HEK293T (cell line): ENCODE measurements at regions not wholly inside any gene's neighbourhood (a gene's known extent, or its start where the extent isn't known, plus 50 kb on each side); places are given as distances from the start of the nearest gene placed in this dataset.
"Not testable (repeated sequence)": the region's sequence is repeated elsewhere in the genome, so short reads cannot be mapped to it uniquely, and the experiment has no call there.

ENCODE experiments used
- CTCF ChIA-PET: fragments of 350-600 bp; formaldehyde crosslinking; extraction: SDS; loops from one replicate; lab custom pipeline; 2021; ENCODE audit warnings: antibody characterized with exemption, inconsistent platforms; lab: Yijun Ruan, JAX
- POLR2A ChIA-PET: fragments of 350-600 bp; formaldehyde crosslinking; extraction: SDS; loops from one replicate; lab custom pipeline; 2020; ENCODE audit warnings: antibody characterized with exemption, inconsistent platforms; lab: Yijun Ruan, JAX
- DNase-seq: peaks from one replicate; pipeline ENCODE4 v3.0.0; 2012; ENCODE audit warnings: mixed read lengths; ENCODE audit errors: extremely low spot score
- ARNT ChIP-seq: fragments of 450-650 bp; IDR thresholded peaks from 2 replicates; pipeline ENCODE4 v1.6.1; 2017; ENCODE audit warnings: mild to moderate bottlenecking
- BHLHE40 ChIP-seq: fragments of 450-650 bp; IDR thresholded peaks from 2 replicates; pipeline ENCODE4 v1.6.1; 2016; ENCODE audit warnings: mild to moderate bottlenecking, moderate library complexity, borderline replicate concordance
- CTBP1 ChIP-seq: fragments of 450-650 bp; IDR thresholded peaks from 2 replicates; pipeline ENCODE4 v1.6.1; 2016; ENCODE audit warnings: borderline replicate concordance
- ELF4 ChIP-seq: fragments of 450-650 bp; IDR thresholded peaks from 2 replicates; pipeline ENCODE4 v1.6.1; 2017; ENCODE audit warnings: antibody characterized with exemption
- FOXA1 ChIP-seq: fragments of 450-650 bp; IDR thresholded peaks from 2 replicates; pipeline ENCODE4 v1.6.1; 2016; ENCODE audit warnings: mild to moderate bottlenecking
- FOXK2 ChIP-seq: fragments of 450-650 bp; IDR thresholded peaks from 2 replicates; pipeline ENCODE4 v1.6.1; 2016; ENCODE audit warnings: mild to moderate bottlenecking
- FOXM1 ChIP-seq: fragments of 450-650 bp; IDR thresholded peaks from 2 replicates; pipeline ENCODE4 v1.6.1; 2017; ENCODE audit warnings: mild to moderate bottlenecking, borderline replicate concordance
- HDGF ChIP-seq: fragments of 450-650 bp; IDR thresholded peaks from 2 replicates; pipeline ENCODE4 v1.6.1; 2017; ENCODE audit warnings: antibody characterized with exemption, borderline replicate concordance
- L3MBTL2 ChIP-seq: fragments of 450-650 bp; conservative IDR thresholded peaks from 2 replicates; pipeline ENCODE4 v1.6.1; 2016; ENCODE audit warnings: mild to moderate bottlenecking
- LEF1 ChIP-seq: fragments of 450-650 bp; IDR thresholded peaks from 2 replicates; pipeline ENCODE4 v1.6.1; 2017; ENCODE audit warnings: mild to moderate bottlenecking, borderline replicate concordance
- NFRKB ChIP-seq: fragments of 450-650 bp; IDR thresholded peaks from 2 replicates; pipeline ENCODE4 v1.6.1; 2016; ENCODE audit warnings: mild to moderate bottlenecking, moderate library complexity
- PKNOX1 ChIP-seq: fragments of 450-650 bp; IDR thresholded peaks from 2 replicates; pipeline ENCODE4 v1.6.1; 2016
- SP1 ChIP-seq: fragments of 450-650 bp; IDR thresholded peaks from 2 replicates; pipeline ENCODE4 v1.6.1; 2017
- SUZ12 ChIP-seq: fragments of 450-650 bp; IDR thresholded peaks from 2 replicates; pipeline ENCODE4 v1.6.1; 2016; ENCODE audit warnings: mild to moderate bottlenecking
- TARDBP ChIP-seq: fragments of 450-650 bp; IDR thresholded peaks from 2 replicates; pipeline ENCODE4 v1.6.1; 2016
- ZNF384 ChIP-seq: fragments of 450-650 bp; IDR thresholded peaks from 2 replicates; pipeline ENCODE4 v1.6.1; 2016

- ChIA-PET POLR2A (no interaction called here), CTCF (no interaction called here)
- DNase-seq = no peak
- no peak for TF ChIP-seq ZNF384
- TF ChIP-seq ARNT = no peak
- no peak for TF ChIP-seq PKNOX1
- no peak for TF ChIP-seq L3MBTL2
- no peak for TF ChIP-seq NFRKB
- TF ChIP-seq BHLHE40 = no peak
- TF ChIP-seq SP1 = no peak
- TF ChIP-seq ELF4 = no peak
- no peak for TF ChIP-seq CTBP1
- no peak for TF ChIP-seq FOXK2
- no peak for TF ChIP-seq HDGF
Observed at GRCh38 chr2:871926-872680, 78.5 kb upstream of the SNTG2 start.

DNA sequence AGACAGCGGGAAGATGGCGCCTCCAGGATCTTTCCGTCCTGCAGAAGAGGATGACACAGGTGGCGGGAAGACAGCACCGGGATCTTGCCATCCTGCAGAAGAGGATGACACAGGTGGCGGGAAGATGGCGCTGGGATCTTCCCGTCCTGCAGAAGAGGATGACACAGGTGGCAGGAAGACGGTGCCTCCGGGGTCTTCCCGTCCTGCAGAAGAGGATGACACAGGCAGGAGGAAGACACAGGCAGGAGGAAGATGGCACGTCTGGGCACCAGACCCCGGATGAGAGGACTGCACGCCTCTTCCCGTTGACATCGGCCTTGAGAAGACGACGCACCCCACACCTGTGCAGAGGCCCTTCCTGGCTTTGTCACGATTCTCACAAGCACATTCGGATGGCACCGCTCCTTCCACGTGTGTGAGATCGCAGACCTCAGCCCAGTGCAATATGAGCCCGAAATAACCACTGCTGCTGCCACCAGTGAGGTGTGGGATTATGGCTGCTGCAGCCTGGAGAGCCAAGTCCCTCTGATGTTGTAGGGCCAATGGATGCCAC lies 79.4 kb upstream of the SNTG2 start:
- DNase-seq = no peak
- POLR2A ChIA-PET = no interaction called here
- CTCF ChIA-PET = no interaction called here
- TF ChIP-seq HDGF = no peak
- TF ChIP-seq ELF4 = no peak
- TF ChIP-seq FOXA1 = no peak
- no peak for TF ChIP-seq PKNOX1
- TF ChIP-seq FOXK2 = no peak
- TF ChIP-seq L3MBTL2 = no peak
- no peak for TF ChIP-seq SUZ12
- TF ChIP-seq FOXM1 = no peak
- no peak for TF ChIP-seq TARDBP

DNA sequence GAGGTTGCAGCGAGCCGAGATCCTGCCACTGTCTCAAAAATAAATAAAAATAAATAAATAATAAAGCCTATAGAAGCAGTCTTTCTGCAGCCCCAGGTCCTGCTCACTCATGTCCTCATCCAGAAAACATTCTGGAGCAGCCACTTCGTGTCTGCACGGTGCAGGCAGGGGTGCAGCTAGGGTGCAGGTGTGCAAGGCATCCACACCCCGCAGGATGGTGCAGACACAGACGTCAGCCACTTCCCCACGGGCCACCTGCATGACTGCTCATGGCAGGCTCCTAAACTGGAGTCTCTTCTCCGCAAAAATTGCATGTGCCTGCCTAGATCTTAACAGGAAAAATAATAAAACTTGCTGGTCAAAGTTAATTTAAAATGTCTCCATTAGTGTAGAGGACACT lies 80.2 kb upstream of the SNTG2 start:
- DNase-seq = no peak
- ChIA-PET CTCF (no interaction called here), POLR2A (no interaction called here)
- TF ChIP-seq NFRKB (no peak), HDGF (no peak), BHLHE40 (no peak), FOXK2 (no peak), ARNT (no peak), L3MBTL2 (no peak), PKNOX1 (no peak), CTBP1 (no peak), ELF4 (no peak), FOXA1 (no peak), SP1 (no peak)

DNA sequence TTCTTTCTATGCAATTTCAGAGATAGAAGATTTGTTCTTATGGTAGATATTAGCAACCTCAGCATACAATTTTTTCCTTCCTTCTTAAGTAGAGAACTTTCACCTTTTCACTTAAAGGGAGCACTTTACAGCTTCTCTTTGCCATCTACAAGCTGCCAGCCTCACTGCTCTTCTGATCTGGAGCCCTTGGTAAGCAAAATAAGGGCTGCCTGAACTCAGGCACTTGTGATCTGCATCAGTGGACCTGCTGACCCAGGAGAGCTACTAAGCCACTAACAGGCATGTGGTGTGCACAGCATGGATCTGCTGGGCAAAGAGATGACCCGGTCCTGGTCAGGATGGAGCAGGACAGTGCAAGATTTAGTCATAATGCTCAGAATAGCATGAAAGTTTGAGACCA lies 80.8 kb upstream of the SNTG2 start:
- TF ChIP-seq SUZ12 (no peak), NFRKB (no peak), BHLHE40 (no peak), FOXA1 (no peak), L3MBTL2 (no peak), ARNT (no peak)
- ChIA-PET CTCF (no interaction called here), POLR2A (no interaction called here)
- DNase-seq = no peak

- CTCF ChIA-PET = no interaction called here
- POLR2A ChIA-PET = no interaction called here
Observed at GRCh38 chr2:869357-869871, 81.2 kb upstream of the SNTG2 start.

DNA sequence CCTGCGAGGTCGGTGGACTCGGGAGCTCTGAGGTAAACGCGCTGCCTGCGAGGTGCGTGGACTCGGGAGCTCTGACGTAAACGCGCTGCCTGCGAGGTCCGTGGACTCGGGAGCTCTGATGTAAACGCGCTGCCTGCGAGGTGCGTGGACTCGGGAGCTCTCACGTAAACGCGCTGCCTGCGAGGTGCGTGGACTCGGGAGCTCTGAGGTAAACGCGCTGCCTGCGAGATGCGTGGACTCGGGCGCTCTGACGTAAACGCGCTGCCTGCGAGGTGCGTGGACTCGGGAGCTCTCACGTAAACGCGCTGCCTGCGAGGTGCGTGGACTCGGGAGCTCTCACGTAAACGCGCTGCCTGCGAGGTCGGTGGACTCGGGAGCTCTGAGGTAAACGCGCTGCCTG lies 81.8 kb upstream of the SNTG2 start:
- POLR2A ChIA-PET, DNase-seq: not testable (repeated sequence)
- CTCF ChIA-PET = interaction anchor here (0.6 kb wide), 1 partner anchor 271 kb away, joined by 3 read pairs; no protein-coding TSS in a partner anchor

More at GRCh38 chr2:869357-869871, 81.2 kb upstream of the SNTG2 start:
- no peak for DNase-seq
- TF ChIP-seq CTBP1 = no peak
- TF ChIP-seq HDGF = no peak
- TF ChIP-seq FOXK2 = no peak

DNA sequence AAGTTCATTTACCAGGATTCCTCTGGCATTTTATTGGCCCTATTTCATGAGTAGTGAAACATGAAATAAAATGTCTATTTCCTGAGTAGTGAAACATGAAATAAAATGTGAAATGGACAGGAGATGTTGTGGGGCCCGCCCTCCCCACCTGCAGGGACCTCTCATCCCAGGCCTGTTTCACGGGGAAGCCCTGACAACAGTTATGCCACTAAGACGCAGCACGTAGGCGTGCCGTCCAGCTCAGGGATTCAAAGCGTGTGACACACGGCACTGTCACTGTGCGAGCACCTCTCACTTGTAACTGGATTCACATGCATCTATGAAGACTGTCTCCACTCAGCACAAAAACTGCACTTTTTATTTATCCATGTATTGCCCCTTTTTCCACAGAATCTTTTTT lies 83.4 kb upstream of the SNTG2 start:
- POLR2A ChIA-PET = no interaction called here

More for the DNA sequence above, 83.4 kb upstream of the SNTG2 start:
- TF ChIP-seq PKNOX1 (no peak), ZNF384 (no peak), HDGF (no peak), NFRKB (no peak), SP1 (no peak), FOXM1 (no peak), LEF1 (no peak), BHLHE40 (no peak), SUZ12 (no peak), ELF4 (no peak), FOXK2 (no peak), FOXA1 (no peak), ARNT (no peak), TARDBP (no peak), L3MBTL2 (no peak), CTBP1 (no peak)
- DNase-seq = no peak
- CTCF ChIA-PET = no interaction called here
